DOHH2 (cell line): ENCODE measurements at regions not wholly inside any gene's neighbourhood (a gene's known extent, or its start where the extent isn't known, plus 50 kb on each side); places are given as distances from the start of the nearest gene placed in this dataset.

Experiments used
- CTCF ChIP-seq: fragments of 200-600 bp; sonication (generic); IDR thresholded peaks from one replicate; pipeline ENCODE4 v1.5.1; 2014; ENCODE audit warnings: antibody characterized with exemption, mild to moderate bottlenecking, low read depth, low read length; ENCODE audit not compliant: poor library complexity, severe bottlenecking
- EZH2phosphoT487 ChIP-seq: fragments of 200-600 bp; sonication (generic); IDR thresholded peaks from 2 replicates; pipeline ENCODE4 v1.6.1; 2017; ENCODE audit warnings: borderline replicate concordance, mild to moderate bottlenecking, antibody characterized with exemption, low read length, moderate library complexity, mixed read lengths

GRCh38 chr15:79164465-79164864 lies 73.9 kb upstream of the RASGRF1 start:
- no peak for TF ChIP-seq CTCF
- no peak for TF ChIP-seq EZH2phosphoT487
